Astrocyte of the spinal cord (primary cell): ENCODE measurements at regions not wholly inside any gene's neighbourhood (a gene's known extent, or its start where the extent isn't known, plus 50 kb on each side); places are given as distances from the start of the nearest gene placed in this dataset.

Source experiments
- DNase-seq: peaks from one replicate; pipeline ENCODE4 v3.0.0; 2011; ENCODE audit warnings: low read depth, low spot score
- H3K4me3 ChIP-seq: 2 replicates; pipeline ENCODE4 v1.5.1; 2011; ENCODE audit warnings: low read depth, mild to moderate bottlenecking, low read length, moderate library complexity
- in situ Hi-C: cut with HindIII; loops from 2 replicates; pipeline ENCODE4 v1.10.0; 2017; ENCODE audit warnings: low sequenced_read_pairs
- TF ChIP-seq, protein P1 (sequence below): IDR thresholded peaks from 2 replicates; pipeline ENCODE4 v1.5.1; 2012; ENCODE audit warnings: low read depth, mild to moderate bottlenecking, low read length, inconsistent platforms

DNA sequence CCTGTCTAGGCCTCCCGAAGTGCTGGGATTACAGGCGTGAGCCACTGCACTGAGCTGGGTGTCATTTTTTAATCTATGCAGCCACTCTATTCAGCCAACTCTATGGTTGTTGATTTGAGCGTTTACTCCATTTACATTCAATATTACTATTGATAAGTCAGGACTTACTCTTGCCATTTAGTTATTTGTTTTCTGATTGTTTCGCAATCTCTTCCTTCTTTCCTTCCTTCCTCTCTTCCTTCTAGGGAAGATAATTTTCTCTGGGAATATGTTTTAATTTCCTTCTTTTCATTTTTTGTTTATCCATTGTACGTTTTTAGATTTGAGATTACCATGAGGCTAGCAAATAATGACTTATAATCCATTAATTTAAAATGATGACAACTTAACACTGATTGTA is 2056.0 kb downstream of the OLFM4 start:
- in situ Hi-C loops = no loop called here
- no peak overlapping the region for H3K4me3 ChIP-seq
- no peak for DNase-seq

DNA sequence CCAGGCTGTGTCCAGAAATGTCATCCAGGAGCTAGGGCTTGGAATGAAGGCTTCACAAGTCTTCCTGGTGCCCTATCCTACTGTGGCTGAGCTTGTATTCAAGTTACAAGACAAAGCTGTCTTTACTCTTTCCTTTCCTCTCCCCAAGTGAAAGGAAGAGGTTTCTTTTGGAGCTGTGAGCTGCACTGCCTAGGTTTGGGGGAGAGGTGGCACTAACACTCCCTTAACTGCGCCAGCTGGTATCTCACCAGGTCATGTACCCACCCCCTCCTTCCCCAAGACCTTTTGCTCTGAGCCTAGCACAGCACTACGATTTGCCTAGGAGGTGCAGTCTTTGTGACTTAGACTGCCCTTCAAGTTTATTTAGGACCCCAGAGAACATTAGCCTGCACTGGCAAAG is 2053.6 kb upstream of the PRR20A start:
- TF ChIP-seq, protein P1, sequence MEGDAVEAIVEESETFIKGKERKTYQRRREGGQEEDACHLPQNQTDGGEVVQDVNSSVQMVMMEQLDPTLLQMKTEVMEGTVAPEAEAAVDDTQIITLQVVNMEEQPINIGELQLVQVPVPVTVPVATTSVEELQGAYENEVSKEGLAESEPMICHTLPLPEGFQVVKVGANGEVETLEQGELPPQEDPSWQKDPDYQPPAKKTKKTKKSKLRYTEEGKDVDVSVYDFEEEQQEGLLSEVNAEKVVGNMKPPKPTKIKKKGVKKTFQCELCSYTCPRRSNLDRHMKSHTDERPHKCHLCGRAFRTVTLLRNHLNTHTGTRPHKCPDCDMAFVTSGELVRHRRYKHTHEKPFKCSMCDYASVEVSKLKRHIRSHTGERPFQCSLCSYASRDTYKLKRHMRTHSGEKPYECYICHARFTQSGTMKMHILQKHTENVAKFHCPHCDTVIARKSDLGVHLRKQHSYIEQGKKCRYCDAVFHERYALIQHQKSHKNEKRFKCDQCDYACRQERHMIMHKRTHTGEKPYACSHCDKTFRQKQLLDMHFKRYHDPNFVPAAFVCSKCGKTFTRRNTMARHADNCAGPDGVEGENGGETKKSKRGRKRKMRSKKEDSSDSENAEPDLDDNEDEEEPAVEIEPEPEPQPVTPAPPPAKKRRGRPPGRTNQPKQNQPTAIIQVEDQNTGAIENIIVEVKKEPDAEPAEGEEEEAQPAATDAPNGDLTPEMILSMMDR = no peak
- no peak for DNase-seq
- H3K4me3 ChIP-seq = no peak overlapping the region
- in situ Hi-C loops = no loop called here

More for the DNA sequence above, 2056.0 kb downstream of the OLFM4 start:
- TF ChIP-seq, protein P1 = no peak

GRCh38 chr13:55090612-55091011 is 2050.1 kb upstream of the PRR20A start:
- TF ChIP-seq, protein P1 = no peak
- in situ Hi-C loops = no loop called here

DNA sequence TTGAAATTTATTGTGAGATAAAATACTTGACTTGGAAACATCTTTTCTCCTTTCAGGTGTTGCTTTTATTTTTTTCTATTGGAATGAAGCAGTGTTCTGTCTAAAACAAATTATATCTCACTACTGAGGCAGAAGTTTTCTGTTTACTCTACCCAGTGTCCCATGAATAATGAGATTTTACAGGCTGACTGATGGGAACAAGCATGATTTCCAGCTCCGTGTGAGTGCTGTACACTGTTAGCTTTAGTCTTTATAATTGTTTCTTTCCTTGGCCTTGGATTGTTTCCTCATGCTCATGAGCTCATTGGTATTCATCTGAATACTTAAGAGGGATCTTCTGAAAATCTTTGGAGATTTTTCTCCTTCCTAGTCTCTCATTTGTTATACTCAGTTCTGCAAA is 2049.5 kb upstream of the PRR20A start:
- H3K4me3 ChIP-seq = no peak overlapping the region
- no peak for DNase-seq
- in situ Hi-C loops = no loop called here
- TF ChIP-seq, protein P1 = no peak

More at GRCh38 chr13:55090612-55091011, 2050.1 kb upstream of the PRR20A start:
- DNase-seq = no peak
- no peak overlapping the region for H3K4me3 ChIP-seq

DNA sequence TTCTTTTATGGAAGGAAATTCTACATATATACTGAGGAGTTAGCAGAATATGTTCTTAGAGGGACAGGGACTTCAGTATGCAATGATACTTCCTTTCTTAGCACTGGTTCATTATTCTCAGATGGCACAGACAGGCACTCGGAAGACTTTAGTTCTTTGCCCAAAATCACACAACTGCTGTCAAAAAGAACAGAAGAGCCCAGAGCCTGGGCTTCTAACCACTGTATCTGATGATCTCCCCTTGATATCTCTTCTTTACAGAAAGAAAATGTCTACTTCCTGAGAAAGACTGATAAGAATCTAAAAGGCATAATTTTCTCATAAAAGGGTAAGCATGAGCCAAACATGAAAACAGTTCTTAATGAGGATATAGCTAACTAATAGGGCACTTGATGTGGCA is 2034.2 kb upstream of the PRR20A start:
- in situ Hi-C loops = no loop called here
- TF ChIP-seq, protein P1 = no peak
- DNase-seq = no peak
- H3K4me3 ChIP-seq = no peak overlapping the region

DNA sequence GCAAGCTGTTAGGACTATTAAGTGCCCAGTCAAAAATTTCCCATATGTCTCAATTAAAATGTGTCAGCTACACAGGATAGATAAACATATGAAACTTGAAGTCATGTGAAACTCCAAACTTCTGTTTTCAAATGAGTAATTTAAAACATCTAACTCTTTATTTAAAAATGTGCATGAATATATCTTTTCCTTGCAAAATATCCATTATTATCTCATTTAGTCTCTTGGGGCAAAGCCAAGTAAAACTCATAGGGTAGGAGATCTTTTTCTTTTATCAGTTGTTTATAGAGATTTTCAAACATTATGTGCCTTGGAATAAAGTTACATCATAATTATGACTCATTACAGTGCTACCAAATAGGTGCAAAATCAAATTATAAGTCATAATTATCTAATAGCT is 2020.1 kb upstream of the PRR20A start:
- TF ChIP-seq, protein P1 = no peak
- in situ Hi-C loops = no loop called here
- DNase-seq = no peak
- H3K4me3 ChIP-seq = no peak overlapping the region

DNA sequence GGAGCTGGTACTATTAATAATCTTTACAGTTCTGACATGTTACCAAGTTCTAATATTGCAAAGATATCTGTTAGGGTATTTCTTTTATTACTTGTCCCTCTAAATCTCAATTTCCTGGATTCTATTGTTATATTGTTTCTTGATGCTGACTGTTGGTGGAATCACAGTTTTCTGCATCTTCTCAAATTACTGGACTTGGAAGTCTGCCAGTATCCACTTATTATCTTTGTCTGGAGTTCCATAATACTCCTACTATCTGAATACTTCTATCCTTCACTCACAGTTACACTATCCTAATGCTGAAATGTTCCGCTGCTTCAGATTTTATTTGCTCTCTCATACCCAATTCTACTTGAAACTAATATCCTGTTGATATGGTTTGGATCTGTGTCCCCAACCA is 1985.7 kb upstream of the PRR20A start:
- H3K4me3 ChIP-seq = no peak overlapping the region
- no peak for DNase-seq
- in situ Hi-C loops = no loop called here
- TF ChIP-seq, protein P1 = no peak
